ENCODE measurements at regions not wholly inside any gene's neighbourhood (a gene's known extent, or its start where the extent isn't known, plus 50 kb on each side); places are given as distances from the start of the nearest gene placed in this dataset.
"Not testable (repeated sequence)": the region's sequence is repeated elsewhere in the genome, so short reads cannot be mapped to it uniquely, and the experiment has no call there.

DNA sequence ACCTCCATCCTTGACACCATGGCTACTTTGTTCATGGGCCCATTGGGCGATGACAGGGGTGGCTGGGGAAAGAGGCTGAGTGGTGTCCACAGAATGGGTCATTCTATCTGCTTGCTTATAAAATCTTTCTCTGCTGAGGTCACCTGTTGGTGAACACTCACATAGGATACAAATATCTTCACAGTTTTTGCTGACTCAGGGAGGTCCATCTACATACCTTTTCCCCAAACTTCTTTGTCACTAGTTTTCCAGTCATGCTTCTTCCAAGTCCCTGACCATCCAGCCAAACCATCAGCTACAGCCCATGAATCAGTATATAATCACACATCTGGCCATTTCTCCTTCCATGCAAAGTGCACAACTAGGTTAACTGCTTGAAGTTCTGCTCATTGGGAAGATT lies 347.6 kb downstream of the TMEM38B start:
- H3K9me3 ChIP-seq (ENCODE audit: insufficient read depth in 2 of 2, low read depth in 1 of 2, low read length in 1 of 2); H2BK20ac ChIP-seq (ENCODE audit: low read length); FAIRE-seq; H3K14ac ChIP-seq (ENCODE audit: insufficient read length); DNase-seq (ENCODE audit: low read depth in 1 of 2, low spot score in 2 of 2); H3K79me2 ChIP-seq (ENCODE audit: control insufficient read depth in 1 of 2, insufficient read depth in 2 of 2, low read length in 2 of 2); H3K23me2 ChIP-seq (ENCODE audit: low read depth, low read length); H3K79me1 ChIP-seq (ENCODE audit: low read depth, low read length); H3K4ac ChIP-seq (replicated peaks; ENCODE audit: insufficient read length, low read depth, low read length); H4K20me1 ChIP-seq (replicated peaks in 1 of 2; ENCODE audit: control insufficient read depth in 1 of 2, insufficient read depth in 2 of 2, low read length in 2 of 2); H2BK15ac ChIP-seq (ENCODE audit: low read length); H3K27me3 ChIP-seq (replicated peaks in 1 of 4; ENCODE audit: control insufficient read depth in 3 of 4, extremely low read depth in 1 of 4, insufficient read depth in 3 of 4, low read length in 3 of 4); POLR2A ChIA-PET (ENCODE audit: partially characterized antibody); H3K56ac ChIP-seq (replicated peaks; ENCODE audit: insufficient read length, low read depth, low read length); H4K91ac ChIP-seq (replicated peaks; ENCODE audit: insufficient read length, low read length); H2AFZ ChIP-seq (ENCODE audit: low read length); H3K27ac ChIP-seq (ENCODE audit: low read depth, low read length); H3K18ac ChIP-seq (ENCODE audit: extremely low read depth, low read length); H2BK12ac ChIP-seq (ENCODE audit: low read depth, low read length); H3K23ac ChIP-seq (ENCODE audit: insufficient read length); H4K5ac ChIP-seq (ENCODE audit: insufficient read length, low read depth, low read length); H3K36me3 ChIP-seq (ENCODE audit: control insufficient read depth in 2 of 4, insufficient read depth in 4 of 4, low read length in 3 of 4); H3K4me1 ChIP-seq (replicated peaks in 1 of 4; ENCODE audit: control insufficient read depth in 3 of 4, insufficient read depth in 4 of 4, low read length in 3 of 4); H2BK5ac ChIP-seq (ENCODE audit: low read depth, low read length); H2AK5ac ChIP-seq (ENCODE audit: low read depth, low read length); H4K8ac ChIP-seq (ENCODE audit: extremely low read depth, insufficient read depth, low read length); H3K9ac ChIP-seq (replicated peaks in 1 of 4; ENCODE audit: extremely low read depth in 1 of 4, low read depth in 3 of 4, low read length in 3 of 4); H3K4me3 ChIP-seq (ENCODE audit: extremely low read depth in 1 of 4, insufficient read depth in 2 of 4, low read depth in 3 of 4, low read length in 4 of 4); H3K4me2 ChIP-seq (ENCODE audit: insufficient read depth in 1 of 2, low read depth in 2 of 2, low read length in 2 of 2); H2BK120ac ChIP-seq (replicated peaks; ENCODE audit: low read depth, low read length): not testable (repeated sequence)
- 100% methylated on average over 1 of the region's 1 CpG; no CpG with 5 or more reads in 1 of the 2 experiments for WGBS, 2 experiments (ENCODE audit: extremely low coverage in 1 of 2, insufficient coverage in 1 of 2, insufficient read length in 1 of 2, insufficient replicate concordance in 2 of 2, low coverage in 1 of 2, low lambda C conversion rate in 2 of 2, missing lambda C conversion rate in 1 of 2)
- CTCF ChIA-PET (ENCODE audit: partially characterized antibody): interaction anchor here (0.6 to 1.7 kb wide), 4 partner anchors 9 to 120 kb away, joined by 3 read pairs; no protein-coding TSS in a partner anchor

All from H1 (cell line).